ENCODE measurements at regions not wholly inside any gene's neighbourhood (a gene's known extent, or its start where the extent isn't known, plus 50 kb on each side); places are given as distances from the start of the nearest gene placed in this dataset.

GRCh38 chr9:129547063-129547462, 73.8 kb downstream of the C9orf50 start:
- H2BK20ac ChIP-seq (ENCODE audit: low read length) = no peak overlapping the region
- no peak overlapping the region for H3K4me3 ChIP-seq (ENCODE audit: extremely low read depth in 1 of 4, insufficient read depth in 2 of 4, low read depth in 3 of 4, low read length in 4 of 4)
- H4K91ac ChIP-seq (replicated peaks; ENCODE audit: insufficient read length, low read length) = no peak overlapping the region
- H3K36me3 ChIP-seq (ENCODE audit: control insufficient read depth in 2 of 4, insufficient read depth in 4 of 4, low read length in 3 of 4) = no peaks in the 10 kb centered on the region
- ChIA-PET POLR2A (ENCODE audit: partially characterized antibody) (interaction anchor here (0.7 to 3.1 kb wide), 4 partner anchors 10 to 369 kb away, joined by 3 to 16 read pairs (median 4); partner anchors contain the start of gene IER5L), CTCF (ENCODE audit: partially characterized antibody) (interaction anchor here (0.9 to 2.9 kb wide), 5 partner anchors 9 to 78 kb away, joined by 3 to 12 read pairs (median 4); no protein-coding TSS in a partner anchor)
- TF ChIP-seq TAF1 (IDR thresholded peaks at IDR 0.05; ENCODE audit: low read depth, low read length) (no peak), SRF (IDR thresholded peaks at IDR 0.05; ENCODE audit: low read depth, low read length) (no peak), MAX (IDR thresholded peaks at IDR 0.05) (no peak), BCL11A (IDR thresholded peaks at IDR 0.05; ENCODE audit: low read depth in 2 of 2, low read length in 2 of 2) (no peak), EZH2 (IDR thresholded peaks at IDR 0.05; ENCODE audit: low read depth, low read length, severe bottlenecking) (no peak), CHD1 (IDR thresholded peaks at IDR 0.05; ENCODE audit: low read depth, low read length) (no peak), SP2 (IDR thresholded peaks at IDR 0.05; ENCODE audit: low read length) (no peak)
- no peak overlapping the region for H2AK5ac ChIP-seq (ENCODE audit: low read depth, low read length)
- H2BK12ac ChIP-seq (ENCODE audit: low read depth, low read length) = no peak overlapping the region
- no peaks in the 10 kb centered on the region for H3K79me1 ChIP-seq (ENCODE audit: low read depth, low read length)
- H3K27me3 ChIP-seq (replicated peaks in 1 of 4; ENCODE audit: control insufficient read depth in 3 of 4, extremely low read depth in 1 of 4, insufficient read depth in 3 of 4, low read length in 3 of 4) = peaks cover 2 to 29% (median 18%) of the 10 kb centered on the region in 4 experiments
- H3K14ac ChIP-seq (ENCODE audit: insufficient read length) = no peak overlapping the region
- no peak overlapping the region for H3K4ac ChIP-seq (replicated peaks; ENCODE audit: insufficient read length, low read depth, low read length)
- no peak overlapping the region for H4K5ac ChIP-seq (ENCODE audit: insufficient read length, low read depth, low read length)
- no peak overlapping the region for H3K9ac ChIP-seq (replicated peaks in 1 of 4; ENCODE audit: extremely low read depth in 1 of 4, low read depth in 3 of 4, low read length in 3 of 4)
- H3K23me2 ChIP-seq (ENCODE audit: low read depth, low read length) = peaks cover 2% of the 10 kb centered on the region; the same call in 1 of the 2 replicates
- no peak overlapping the region for H4K8ac ChIP-seq (ENCODE audit: extremely low read depth, insufficient read depth, low read length)
- no peak for DNase-seq (ENCODE audit: low read depth in 1 of 2, low spot score in 2 of 2)
- no peak overlapping the region for H3K18ac ChIP-seq (ENCODE audit: extremely low read depth, low read length)
- whole genome bisulfite sequencing, 2 experiments (ENCODE audit: extremely low coverage in 1 of 2, insufficient coverage in 1 of 2, insufficient read length in 1 of 2, insufficient replicate concordance in 2 of 2, low coverage in 1 of 2, low lambda C conversion rate in 2 of 2, missing lambda C conversion rate in 1 of 2) = 89% methylated on average over 4 of the region's 4 CpGs; no CpG with 5 or more reads in 1 of the 2 experiments
- H3K4me2 ChIP-seq (ENCODE audit: insufficient read depth in 1 of 2, low read depth in 2 of 2, low read length in 2 of 2) = no peak overlapping the region
- no peak overlapping the region for H2BK120ac ChIP-seq (replicated peaks; ENCODE audit: low read depth, low read length)
- H4K20me1 ChIP-seq (replicated peaks in 1 of 2; ENCODE audit: control insufficient read depth in 1 of 2, insufficient read depth in 2 of 2, low read length in 2 of 2) = no peaks in the 10 kb centered on the region
- H2BK15ac ChIP-seq (ENCODE audit: low read length) = no peak overlapping the region
- peaks cover 0 to 7% (median under 1%) of the 10 kb centered on the region in 4 experiments; a peak in 2 of 7 replicates for H3K4me1 ChIP-seq (replicated peaks in 1 of 4; ENCODE audit: control insufficient read depth in 3 of 4, insufficient read depth in 4 of 4, low read length in 3 of 4)
- no peak overlapping the region for H3K23ac ChIP-seq (ENCODE audit: insufficient read length)
- no peaks in the 10 kb centered on the region for H3K9me3 ChIP-seq (ENCODE audit: insufficient read depth in 2 of 2, low read depth in 1 of 2, low read length in 1 of 2)
- H2BK5ac ChIP-seq (ENCODE audit: low read depth, low read length) = no peak overlapping the region
- FAIRE-seq = no peak
- H3K56ac ChIP-seq (replicated peaks; ENCODE audit: insufficient read length, low read depth, low read length) = no peak overlapping the region
- no peak overlapping the region for H2AFZ ChIP-seq (ENCODE audit: low read length)
- no peaks in the 10 kb centered on the region for H3K79me2 ChIP-seq (ENCODE audit: control insufficient read depth in 1 of 2, insufficient read depth in 2 of 2, low read length in 2 of 2)
- H3K27ac ChIP-seq (ENCODE audit: low read depth, low read length) = no peak overlapping the region
